ENCODE measurements at regions not wholly inside any gene's neighbourhood (a gene's known extent, or its start where the extent isn't known, plus 50 kb on each side); places are given as distances from the start of the nearest gene placed in this dataset.
"Not testable (repeated sequence)": the region's sequence is repeated elsewhere in the genome, so short reads cannot be mapped to it uniquely, and the experiment has no call there.

DNA sequence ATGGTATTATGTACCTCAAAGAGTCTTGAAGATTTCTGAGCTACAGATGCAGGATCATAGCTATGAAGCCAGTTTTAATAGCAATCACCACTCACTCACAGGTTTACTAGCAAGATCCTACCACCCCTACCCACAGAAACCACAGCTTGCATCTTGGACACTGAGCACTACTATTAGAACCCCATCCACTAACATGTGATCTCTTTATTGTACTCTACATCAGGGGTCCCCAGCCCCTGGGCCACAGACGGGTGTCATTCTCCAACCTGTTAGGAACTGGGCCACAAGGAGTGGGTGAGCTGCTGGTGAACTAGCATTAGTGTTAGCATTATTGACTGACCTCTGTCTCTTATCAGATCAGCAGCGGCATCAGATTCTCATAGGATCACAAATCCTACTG is 844.8 kb upstream of the CHORDC1 start:
- TF ChIP-seq, protein P1, sequence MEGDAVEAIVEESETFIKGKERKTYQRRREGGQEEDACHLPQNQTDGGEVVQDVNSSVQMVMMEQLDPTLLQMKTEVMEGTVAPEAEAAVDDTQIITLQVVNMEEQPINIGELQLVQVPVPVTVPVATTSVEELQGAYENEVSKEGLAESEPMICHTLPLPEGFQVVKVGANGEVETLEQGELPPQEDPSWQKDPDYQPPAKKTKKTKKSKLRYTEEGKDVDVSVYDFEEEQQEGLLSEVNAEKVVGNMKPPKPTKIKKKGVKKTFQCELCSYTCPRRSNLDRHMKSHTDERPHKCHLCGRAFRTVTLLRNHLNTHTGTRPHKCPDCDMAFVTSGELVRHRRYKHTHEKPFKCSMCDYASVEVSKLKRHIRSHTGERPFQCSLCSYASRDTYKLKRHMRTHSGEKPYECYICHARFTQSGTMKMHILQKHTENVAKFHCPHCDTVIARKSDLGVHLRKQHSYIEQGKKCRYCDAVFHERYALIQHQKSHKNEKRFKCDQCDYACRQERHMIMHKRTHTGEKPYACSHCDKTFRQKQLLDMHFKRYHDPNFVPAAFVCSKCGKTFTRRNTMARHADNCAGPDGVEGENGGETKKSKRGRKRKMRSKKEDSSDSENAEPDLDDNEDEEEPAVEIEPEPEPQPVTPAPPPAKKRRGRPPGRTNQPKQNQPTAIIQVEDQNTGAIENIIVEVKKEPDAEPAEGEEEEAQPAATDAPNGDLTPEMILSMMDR (IDR thresholded peaks at IDR 0.05; ENCODE audit: low read depth, low read length) = no peak

DNA sequence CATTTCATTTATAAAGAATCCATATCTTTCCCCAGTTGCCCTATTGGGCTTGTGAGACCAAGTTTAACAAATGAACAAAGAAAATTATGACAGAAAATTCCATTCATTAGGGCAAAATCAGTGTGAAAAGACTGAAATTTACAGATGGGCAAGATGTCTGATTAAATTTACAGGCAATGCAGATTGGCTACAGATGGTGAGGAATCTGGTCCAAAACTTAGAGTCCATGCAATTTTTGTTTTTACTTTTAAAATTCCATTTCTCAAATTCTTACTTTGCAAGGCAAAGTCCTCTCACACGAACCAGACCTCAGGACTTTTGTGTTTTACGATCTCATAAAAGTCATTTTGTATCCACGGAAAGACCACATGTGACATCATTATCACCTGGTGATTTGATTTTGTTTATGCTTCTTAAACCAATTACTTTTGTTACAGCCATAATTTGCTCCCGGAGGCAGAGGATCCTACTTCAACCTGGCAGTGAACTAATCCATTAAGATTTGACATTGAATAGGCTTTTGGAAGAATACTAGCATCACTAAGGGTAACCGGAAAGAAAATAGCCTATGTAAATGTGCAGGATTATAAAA is 843.7 kb upstream of the CHORDC1 start:
- TF ChIP-seq, protein P1 (IDR thresholded peaks at IDR 0.05; ENCODE audit: low read depth, low read length) = no peak

More for the DNA sequence above, 844.8 kb upstream of the CHORDC1 start:
- H3K4me3 ChIP-seq (replicated peaks in 1 of 2; ENCODE audit: low read depth in 2 of 2, low read length in 2 of 2) = no peak overlapping the region
- no peak for DNase-seq (ENCODE audit: low read depth in 2 of 2)

DNA sequence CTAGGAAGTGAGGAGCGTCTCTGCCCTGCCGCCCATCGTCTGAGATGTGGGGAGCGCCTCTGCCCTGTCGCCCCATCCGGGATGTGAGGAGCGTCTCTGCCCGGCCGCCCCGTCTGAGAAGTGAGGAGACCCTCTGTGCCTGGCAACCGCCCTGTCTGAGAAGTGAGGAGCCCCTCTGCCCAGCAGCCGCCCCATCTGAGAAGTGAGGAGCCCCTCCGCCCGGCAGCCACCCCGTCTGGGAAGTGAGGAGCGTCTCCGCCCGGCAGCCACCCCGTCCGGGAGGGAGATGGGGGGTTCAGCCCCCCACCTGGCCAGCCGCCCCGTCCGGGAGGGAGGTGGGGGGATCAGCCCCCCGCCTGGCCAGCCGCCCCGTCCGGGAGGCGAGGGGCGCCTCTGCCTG is 840.5 kb upstream of the CHORDC1 start:
- H3K4me3 ChIP-seq (replicated peaks in 1 of 2; ENCODE audit: low read depth in 2 of 2, low read length in 2 of 2); DNase-seq (ENCODE audit: low read depth in 2 of 2): not testable (repeated sequence)

More for the DNA sequence above, 843.7 kb upstream of the CHORDC1 start:
- H3K4me3 ChIP-seq (replicated peaks in 1 of 2; ENCODE audit: low read depth in 2 of 2, low read length in 2 of 2) = no peak overlapping the region
- no peak for DNase-seq (ENCODE audit: low read depth in 2 of 2)

DNA sequence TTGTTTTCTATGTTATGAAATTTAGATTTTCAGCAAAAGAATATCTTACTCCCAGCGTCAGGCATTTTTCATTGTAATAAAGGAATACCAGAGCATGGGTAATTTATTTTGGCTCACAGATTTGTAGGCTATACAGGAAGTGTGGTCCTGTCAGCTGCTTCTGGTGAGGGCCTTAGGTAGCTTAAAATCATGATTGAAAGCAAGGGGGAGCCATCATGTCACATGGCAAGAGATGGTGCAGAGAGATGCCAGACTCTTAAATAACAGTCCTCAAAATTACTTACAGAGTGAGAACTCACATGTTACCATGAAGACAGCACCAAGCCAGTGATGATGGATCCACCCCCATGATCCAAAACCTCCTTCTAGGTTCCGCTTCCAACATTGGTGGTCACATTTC is 825.0 kb upstream of the CHORDC1 start:
- no peak for DNase-seq (ENCODE audit: low read depth in 2 of 2)

DNA sequence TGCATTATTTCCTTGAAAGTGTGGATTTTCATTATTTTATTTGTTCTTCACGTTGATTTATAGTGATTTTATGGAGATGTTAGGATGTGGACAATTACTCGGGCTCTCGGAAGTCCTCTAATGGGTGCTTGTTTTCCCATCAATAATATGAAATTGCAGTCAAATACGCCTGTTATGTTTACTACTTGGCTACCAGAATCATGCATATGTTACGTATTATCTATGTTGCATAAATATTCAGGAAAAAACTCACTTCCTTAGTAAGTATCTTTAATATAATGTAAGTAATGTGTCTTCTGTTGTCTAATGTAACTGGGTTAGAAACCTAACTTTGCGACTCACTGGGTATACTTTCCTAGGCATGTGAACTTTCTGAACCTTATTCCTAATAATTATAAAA is 823.4 kb upstream of the CHORDC1 start:
- DNase-seq (ENCODE audit: low read depth in 2 of 2) = no peak
- no peak overlapping the region for H3K4me3 ChIP-seq (replicated peaks in 1 of 2; ENCODE audit: low read depth in 2 of 2, low read length in 2 of 2)
- TF ChIP-seq, protein P1 (IDR thresholded peaks at IDR 0.05; ENCODE audit: low read depth, low read length) = no peak

More for the DNA sequence above, 825.0 kb upstream of the CHORDC1 start:
- no peak overlapping the region for H3K4me3 ChIP-seq (replicated peaks in 1 of 2; ENCODE audit: low read depth in 2 of 2, low read length in 2 of 2)
- TF ChIP-seq, protein P1 (IDR thresholded peaks at IDR 0.05; ENCODE audit: low read depth, low read length) = no peak

DNA sequence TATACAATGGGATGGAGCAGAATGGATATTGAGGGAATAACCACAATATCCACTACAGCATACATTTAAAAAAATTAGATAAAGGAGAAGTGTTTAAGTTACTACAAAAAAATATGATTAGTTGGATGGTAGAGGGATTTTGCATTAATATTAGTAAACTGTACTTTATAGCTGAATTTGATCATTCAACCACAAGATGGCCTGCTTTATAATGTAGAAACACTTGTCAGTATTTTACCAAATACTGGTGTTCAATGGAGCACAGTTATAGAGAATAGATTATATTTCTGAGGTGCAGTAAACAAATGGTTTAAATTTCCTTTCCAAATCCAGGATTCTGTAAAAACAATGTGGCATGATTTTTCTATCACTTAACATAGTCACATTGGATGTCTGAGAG is 818.8 kb upstream of the CHORDC1 start:
- TF ChIP-seq, protein P1 (IDR thresholded peaks at IDR 0.05; ENCODE audit: low read depth, low read length) = no peak
- H3K4me3 ChIP-seq (replicated peaks in 1 of 2; ENCODE audit: low read depth in 2 of 2, low read length in 2 of 2) = no peak overlapping the region
- peak in 1 of 2 donors; percentile 31 for DNase-seq (ENCODE audit: low read depth in 2 of 2)

DNA sequence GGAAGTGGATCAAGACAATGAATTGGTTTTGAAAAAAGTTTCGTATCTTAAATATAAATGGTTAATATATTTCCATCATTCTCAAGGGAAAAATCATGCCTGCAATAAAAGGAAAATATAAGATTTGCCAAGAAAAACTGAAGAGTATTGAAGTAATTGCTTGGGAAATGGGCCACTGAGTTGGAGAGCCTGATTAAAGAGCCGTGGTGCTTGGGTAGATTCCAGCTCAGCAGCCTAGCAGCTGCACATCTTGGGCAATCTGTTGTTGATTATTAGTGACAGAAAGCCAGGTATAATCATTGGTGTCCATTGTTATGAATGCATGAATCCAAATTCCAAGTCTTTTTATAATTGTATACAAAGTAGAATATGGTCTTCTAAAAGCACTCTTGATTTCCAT is 800.9 kb upstream of the CHORDC1 start:
- TF ChIP-seq, protein P1 (IDR thresholded peaks at IDR 0.05; ENCODE audit: low read depth, low read length) = no peak
- no peak overlapping the region for H3K4me3 ChIP-seq (replicated peaks in 1 of 2; ENCODE audit: low read depth in 2 of 2, low read length in 2 of 2)
- DNase-seq (ENCODE audit: low read depth in 2 of 2) = peak in 1 of 2 donors; percentile 25

Measured in cardiac fibroblast (primary cell).